AG04449 (cell line): ENCODE measurements at regions not wholly inside any gene's neighbourhood (a gene's known extent, or its start where the extent isn't known, plus 50 kb on each side); places are given as distances from the start of the nearest gene placed in this dataset.
A peak's percentile ranks its signal among the peaks of the same experiment; 100 is the strongest.
"Not testable (repeated sequence)": the region's sequence is repeated elsewhere in the genome, so short reads cannot be mapped to it uniquely, and the experiment has no call there.

Experiments
- CTCF ChIA-PET: fragments of 350-600 bp; formaldehyde crosslinking; extraction: SDS; loops from one replicate; lab custom pipeline; 2021; ENCODE audit warnings: antibody characterized with exemption; lab: Yijun Ruan, JAX
- POLR2A ChIA-PET: fragments of 400-600, 350-600 bp; formaldehyde crosslinking; extraction: SDS; loops from one replicate; lab custom pipeline; 2020; ENCODE audit warnings: antibody characterized with exemption, inconsistent platforms; lab: Yijun Ruan, JAX
- DNase-seq: peaks from one replicate; pipeline ENCODE4 v3.0.0-alpha.2; 2010; ENCODE audit warnings: low read depth, low spot score
- H3K4me3 ChIP-seq: 2 replicates; pipeline ENCODE4 v1.5.1; 2011; ENCODE audit warnings: low read depth, mild to moderate bottlenecking, control low read depth, low read length
- CTCF ChIP-seq: IDR thresholded peaks from one replicate; pipeline ENCODE4 v1.5.1; 2011; ENCODE audit warnings: mild to moderate bottlenecking, moderate library complexity, low read length, control low read depth, inconsistent platforms; ENCODE audit not compliant: insufficient read depth; ENCODE audit errors: missing control alignments

GRCh38 chr3:194035406-194036138 is 100.4 kb upstream of the HES1 start:
- ChIA-PET CTCF (no interaction called here), POLR2A (no interaction called here)
- DNase-seq: no peak
- TF ChIP-seq CTCF: no peak
- H3K4me3 ChIP-seq: no peak overlapping the region

GRCh38 chr3:194036842-194037241 is 99.1 kb upstream of the HES1 start:
- no peak for DNase-seq
- ChIA-PET CTCF (no interaction called here), POLR2A (no interaction called here)
- H3K4me3 ChIP-seq: no peak overlapping the region
- no peak for TF ChIP-seq CTCF

- H3K4me3 ChIP-seq, CTCF ChIA-PET, POLR2A ChIA-PET, DNase-seq: not testable (repeated sequence)
Observed at GRCh38 chr3:194038346-194038745, 97.6 kb upstream of the HES1 start.

GRCh38 chr3:194038960-194039359 is 97.0 kb upstream of the HES1 start:
- POLR2A ChIA-PET: no interaction called here
- no peak for TF ChIP-seq CTCF
- no peak overlapping the region for H3K4me3 ChIP-seq
- DNase-seq: no peak
- CTCF ChIA-PET: no interaction called here

- H3K4me3 ChIP-seq: no peak overlapping the region
- no peak for DNase-seq
- no peak for TF ChIP-seq CTCF
- ChIA-PET POLR2A (no interaction called here), CTCF (interaction anchor here (0.7 to 1.0 kb wide), 2 partner anchors 29 to 275 kb away, joined by 3 to 5 read pairs; no protein-coding TSS in a partner anchor)
Observed at GRCh38 chr3:194040516-194041273, 95.3 kb upstream of the HES1 start.

- peak; percentile 53 for DNase-seq
- CTCF ChIA-PET: interaction anchor here (0.7 to 1.7 kb wide), 4 partner anchors 27 to 291 kb away, joined by 3 to 5 read pairs (median 3); no protein-coding TSS in a partner anchor
- H3K4me3 ChIP-seq: no peak overlapping the region
- POLR2A ChIA-PET: interaction anchor here (0.9 to 1.1 kb wide), 3 partner anchors 15 to 92 kb away, joined by 3 to 5 read pairs (median 4); no protein-coding TSS in a partner anchor
- no peak for TF ChIP-seq CTCF
Observed at GRCh38 chr3:194042927-194043326, 93.0 kb upstream of the HES1 start.
